ENCODE measurements at regions not wholly inside any gene's neighbourhood (a gene's known extent, or its start where the extent isn't known, plus 50 kb on each side); places are given as distances from the start of the nearest gene placed in this dataset.
A peak's percentile ranks its signal among the peaks of the same experiment; 100 is the strongest.

DNA sequence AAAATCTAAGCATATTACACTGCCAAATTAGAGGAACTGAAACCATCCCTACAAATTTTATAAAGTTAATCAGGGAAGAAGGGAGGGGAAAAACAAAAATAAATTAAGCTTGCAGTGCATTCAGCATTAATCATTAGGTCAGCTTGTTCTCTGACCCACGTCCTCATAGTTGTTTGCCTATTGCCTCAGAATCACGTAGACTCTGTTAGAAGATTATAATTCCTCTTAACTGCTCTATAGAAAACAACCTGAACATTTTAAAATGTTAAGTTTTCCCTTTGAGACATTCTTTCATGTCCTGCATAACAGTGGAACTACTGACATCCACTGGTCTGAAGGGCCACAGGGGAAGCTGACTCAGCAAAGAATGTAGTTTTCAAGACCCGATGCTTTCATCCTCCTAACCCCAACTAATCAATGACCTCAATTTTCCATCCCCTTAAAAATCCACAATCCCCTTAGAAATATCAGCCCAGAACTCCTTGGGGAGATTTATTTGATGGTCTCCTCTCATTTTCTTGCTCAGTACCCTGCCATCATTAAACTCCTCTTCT, 112.4 kb downstream of the FBXO4 start:
- TF ChIP-seq, protein P1, sequence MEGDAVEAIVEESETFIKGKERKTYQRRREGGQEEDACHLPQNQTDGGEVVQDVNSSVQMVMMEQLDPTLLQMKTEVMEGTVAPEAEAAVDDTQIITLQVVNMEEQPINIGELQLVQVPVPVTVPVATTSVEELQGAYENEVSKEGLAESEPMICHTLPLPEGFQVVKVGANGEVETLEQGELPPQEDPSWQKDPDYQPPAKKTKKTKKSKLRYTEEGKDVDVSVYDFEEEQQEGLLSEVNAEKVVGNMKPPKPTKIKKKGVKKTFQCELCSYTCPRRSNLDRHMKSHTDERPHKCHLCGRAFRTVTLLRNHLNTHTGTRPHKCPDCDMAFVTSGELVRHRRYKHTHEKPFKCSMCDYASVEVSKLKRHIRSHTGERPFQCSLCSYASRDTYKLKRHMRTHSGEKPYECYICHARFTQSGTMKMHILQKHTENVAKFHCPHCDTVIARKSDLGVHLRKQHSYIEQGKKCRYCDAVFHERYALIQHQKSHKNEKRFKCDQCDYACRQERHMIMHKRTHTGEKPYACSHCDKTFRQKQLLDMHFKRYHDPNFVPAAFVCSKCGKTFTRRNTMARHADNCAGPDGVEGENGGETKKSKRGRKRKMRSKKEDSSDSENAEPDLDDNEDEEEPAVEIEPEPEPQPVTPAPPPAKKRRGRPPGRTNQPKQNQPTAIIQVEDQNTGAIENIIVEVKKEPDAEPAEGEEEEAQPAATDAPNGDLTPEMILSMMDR (IDR thresholded peaks at IDR 0.05; ENCODE audit: low read length, missing control alignments), result no peak
- no peak overlapping the region for H3K4me3 ChIP-seq (replicated peaks; ENCODE audit: low read depth, low read length)
- no peak for DNase-seq (ENCODE audit: low read depth)

DNA sequence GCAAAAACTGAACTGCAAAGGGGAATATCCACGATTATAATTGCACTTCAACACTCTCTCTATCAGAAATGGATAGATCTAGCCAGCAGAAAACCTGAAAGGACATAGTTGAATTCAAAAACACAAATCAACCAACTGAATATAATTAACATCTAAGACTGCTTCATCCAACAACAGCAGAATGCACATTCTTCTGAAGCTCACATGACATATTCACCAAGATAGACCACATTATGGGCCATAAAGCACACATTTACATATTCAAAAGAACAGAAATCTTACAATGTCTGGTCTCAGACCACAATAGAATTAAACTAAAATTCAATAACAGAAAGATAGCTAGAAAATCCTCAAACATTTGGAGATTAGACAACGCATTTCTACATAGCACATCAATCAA, 118.3 kb downstream of the FBXO4 start:
- no peak overlapping the region for H3K4me3 ChIP-seq (replicated peaks; ENCODE audit: low read depth, low read length)
- no peak for DNase-seq (ENCODE audit: low read depth)
- TF ChIP-seq, protein P1 (IDR thresholded peaks at IDR 0.05; ENCODE audit: low read length, missing control alignments), result no peak

DNA sequence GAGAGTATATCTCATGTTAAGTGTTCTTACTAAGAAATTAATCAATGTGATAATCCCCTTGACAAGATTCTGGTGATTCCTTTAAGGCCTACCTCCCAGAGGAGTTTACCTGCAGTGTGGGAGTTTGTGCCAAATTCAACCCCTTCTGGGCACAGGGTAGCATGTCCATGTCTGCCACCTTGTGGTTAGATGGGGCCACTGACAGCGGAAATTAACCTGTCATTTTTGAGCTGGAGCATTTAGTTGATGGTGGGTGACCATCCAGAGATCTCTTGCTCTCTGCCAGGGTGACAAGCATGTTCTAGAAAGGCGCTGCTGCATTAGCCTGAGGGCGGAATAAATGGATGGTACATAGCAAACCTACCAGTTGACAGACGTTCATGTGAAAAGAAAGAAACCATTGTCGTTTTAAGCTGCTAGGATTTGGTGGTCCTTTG, 132.2 kb downstream of the FBXO4 start:
- DNase-seq (ENCODE audit: low read depth), result peak; percentile 47
- H3K4me3 ChIP-seq (replicated peaks; ENCODE audit: low read depth, low read length), result no peak overlapping the region
- TF ChIP-seq, protein P1 (IDR thresholded peaks at IDR 0.05; ENCODE audit: low read length, missing control alignments), result peak; percentile 89

DNA sequence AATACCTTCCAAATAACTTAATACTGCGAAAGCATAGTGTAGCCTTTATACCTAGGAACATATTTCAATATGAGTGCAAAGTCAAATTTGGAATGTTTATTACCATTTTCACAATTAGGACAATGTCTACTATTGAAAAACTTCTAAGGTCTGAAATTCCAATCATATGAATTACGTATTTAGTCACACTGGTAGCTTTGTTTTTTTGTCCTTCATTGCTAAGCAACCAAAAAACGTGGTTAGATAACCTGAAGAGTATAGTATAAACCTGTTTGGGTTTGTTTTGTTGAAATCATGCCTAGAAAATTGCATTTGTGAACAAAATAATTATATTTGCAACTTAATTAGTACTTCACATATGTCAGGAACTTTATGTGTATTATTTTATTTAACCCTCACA, 134.2 kb downstream of the FBXO4 start:
- TF ChIP-seq, protein P1 (IDR thresholded peaks at IDR 0.05; ENCODE audit: low read length, missing control alignments), result no peak
- H3K4me3 ChIP-seq (replicated peaks; ENCODE audit: low read depth, low read length), result no peak overlapping the region
- peak; percentile 5 for DNase-seq (ENCODE audit: low read depth)

DNA sequence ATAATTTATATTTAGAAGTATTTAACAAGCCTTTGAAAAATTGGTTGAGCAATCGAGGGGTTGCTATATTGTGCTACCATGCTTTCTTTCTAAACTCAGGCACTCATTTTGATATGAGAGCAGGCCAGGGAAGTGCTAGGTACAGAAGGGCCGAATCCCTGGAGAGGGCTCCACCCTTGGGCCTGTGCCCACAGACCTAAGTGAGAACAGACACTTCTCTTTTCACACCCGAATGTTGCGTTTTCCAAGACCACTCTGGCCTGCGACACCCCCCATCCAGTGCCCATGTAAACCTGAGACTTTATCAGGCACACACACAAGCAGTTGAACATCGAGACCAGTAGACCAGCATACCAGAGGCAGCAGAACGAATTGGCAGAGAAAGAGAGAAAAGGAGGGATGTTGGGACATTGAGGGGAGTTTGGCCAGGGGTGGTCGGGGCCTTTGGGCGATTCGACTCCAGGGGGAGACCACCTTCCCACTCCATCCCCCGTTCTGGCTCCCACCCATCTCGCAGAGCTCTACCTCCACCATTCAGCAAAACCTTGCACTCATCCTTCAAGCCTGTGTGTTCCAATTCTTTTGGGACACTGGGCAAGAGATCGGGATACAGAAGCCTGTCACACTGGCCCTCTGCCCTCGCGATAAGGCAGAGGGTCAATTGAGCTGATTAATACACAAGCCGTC, 134.8 kb downstream of the FBXO4 start:
- TF ChIP-seq, protein P1 (IDR thresholded peaks at IDR 0.05; ENCODE audit: low read length, missing control alignments), result no peak
- no peak overlapping the region for H3K4me3 ChIP-seq (replicated peaks; ENCODE audit: low read depth, low read length)

DNA sequence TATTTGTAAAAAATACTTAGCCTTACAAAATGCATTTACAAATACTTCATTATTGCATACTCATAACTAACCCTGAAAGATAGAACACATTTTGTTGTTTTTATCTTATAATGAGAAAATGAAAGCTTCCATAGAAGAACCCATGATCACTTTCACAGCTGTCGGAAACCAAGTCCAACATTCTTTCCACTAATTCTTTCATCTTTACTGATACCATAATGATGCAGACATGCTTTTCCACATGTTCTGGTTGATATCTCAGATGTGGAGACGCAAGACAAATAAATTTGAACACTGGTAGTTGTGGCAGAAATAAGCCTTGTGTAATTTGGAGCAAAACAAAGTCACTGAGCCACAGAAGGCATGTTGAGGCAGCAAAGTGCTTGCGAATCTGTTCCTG, 136.0 kb downstream of the FBXO4 start:
- H3K4me3 ChIP-seq (replicated peaks; ENCODE audit: low read depth, low read length), result no peak overlapping the region
- DNase-seq (ENCODE audit: low read depth), result no peak
- TF ChIP-seq, protein P1 (IDR thresholded peaks at IDR 0.05; ENCODE audit: low read length, missing control alignments), result no peak

More for the DNA sequence above, 134.8 kb downstream of the FBXO4 start:
- DNase-seq (ENCODE audit: low read depth), result no peak

DNA sequence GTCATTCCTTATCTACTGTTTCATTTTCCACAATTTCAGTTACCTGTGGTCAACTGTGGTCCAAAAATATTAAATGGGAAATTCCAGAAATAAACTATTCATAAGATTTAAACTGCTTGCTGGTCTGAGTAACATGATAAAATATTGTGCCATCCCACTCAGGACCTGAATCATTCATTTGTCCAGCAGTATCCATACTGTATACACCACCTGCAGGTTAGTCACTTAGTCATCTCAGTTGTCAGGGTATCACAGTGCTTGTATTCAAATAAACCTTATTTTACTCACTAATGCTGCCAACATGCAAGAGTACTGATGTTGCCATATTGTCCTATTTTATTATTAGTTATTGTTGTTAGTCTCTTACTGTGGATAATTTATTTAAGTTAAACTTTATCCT, 139.7 kb downstream of the FBXO4 start:
- DNase-seq (ENCODE audit: low read depth), result no peak
- TF ChIP-seq, protein P1 (IDR thresholded peaks at IDR 0.05; ENCODE audit: low read length, missing control alignments), result no peak
- no peak overlapping the region for H3K4me3 ChIP-seq (replicated peaks; ENCODE audit: low read depth, low read length)

Measured in fibroblast of pulmonary artery (primary cell).